ENCODE measurements at regions not wholly inside any gene's neighbourhood (a gene's known extent, or its start where the extent isn't known, plus 50 kb on each side); places are given as distances from the start of the nearest gene placed in this dataset.

- no peaks in the 10 kb centered on the region for H3K27me3 ChIP-seq (replicated peaks in 1 of 4; ENCODE audit: control insufficient read depth in 3 of 4, extremely low read depth in 1 of 4, insufficient read depth in 3 of 4, low read length in 3 of 4)
- no peaks in the 10 kb centered on the region for H3K23me2 ChIP-seq (ENCODE audit: low read depth, low read length)
- H3K23ac ChIP-seq (ENCODE audit: insufficient read length) = no peak overlapping the region
- no peak overlapping the region for H3K4me3 ChIP-seq (ENCODE audit: extremely low read depth in 1 of 4, insufficient read depth in 2 of 4, low read depth in 3 of 4, low read length in 4 of 4)
- no peak overlapping the region for H2BK15ac ChIP-seq (ENCODE audit: low read length)
- no peak overlapping the region for H3K9ac ChIP-seq (replicated peaks in 1 of 4; ENCODE audit: extremely low read depth in 1 of 4, low read depth in 3 of 4, low read length in 3 of 4)
- no peak overlapping the region for H3K18ac ChIP-seq (ENCODE audit: extremely low read depth, low read length)
- DNase-seq (ENCODE audit: low read depth in 1 of 2, low spot score in 2 of 2) = no peak
- TF ChIP-seq CTBP2 (IDR thresholded peaks at IDR 0.05; ENCODE audit: borderline replicate concordance, insufficient read depth, insufficient read length, low read length) (no peak), KDM5A (IDR thresholded peaks at IDR 0.05; ENCODE audit: low read length) (no peak), POLR2A (IDR thresholded peaks at IDR 0.05; ENCODE audit: control extremely low read depth in 1 of 2, low read depth in 2 of 2, low read length in 2 of 2) (no peak), EGR1 (IDR thresholded peaks at IDR 0.05; ENCODE audit: borderline replicate concordance, low read depth, low read length) (no peak), CEBPB (IDR thresholded peaks at IDR 0.05; ENCODE audit: low read depth, low read length) (no peak)
- no peak overlapping the region for H2BK5ac ChIP-seq (ENCODE audit: low read depth, low read length)
- no peak overlapping the region for H4K91ac ChIP-seq (replicated peaks; ENCODE audit: insufficient read length, low read length)
- H4K5ac ChIP-seq (ENCODE audit: insufficient read length, low read depth, low read length) = no peak overlapping the region
- H2AK5ac ChIP-seq (ENCODE audit: low read depth, low read length) = no peak overlapping the region
- no peak overlapping the region for H3K27ac ChIP-seq (ENCODE audit: low read depth, low read length)
- peaks cover 0 to 10% (median 5%) of the 10 kb centered on the region in 4 experiments; a peak in 4 of 8 replicates for H3K36me3 ChIP-seq (ENCODE audit: control insufficient read depth in 2 of 4, insufficient read depth in 4 of 4, low read length in 3 of 4)
- H3K56ac ChIP-seq (replicated peaks; ENCODE audit: insufficient read length, low read depth, low read length) = no peak overlapping the region
- no peak overlapping the region for H2AFZ ChIP-seq (ENCODE audit: low read length)
- peaks cover 0 to 41% of the 10 kb centered on the region in 2 experiments; a peak in 3 of 4 replicates for H3K79me2 ChIP-seq (ENCODE audit: control insufficient read depth in 1 of 2, insufficient read depth in 2 of 2, low read length in 2 of 2)
- ChIA-PET POLR2A (ENCODE audit: partially characterized antibody) (interaction anchor here (1.0 kb wide), 1 partner anchor 45 kb away, joined by 3 read pairs; no protein-coding TSS in a partner anchor), CTCF (ENCODE audit: partially characterized antibody) (interaction anchor here (0.7 to 4.7 kb wide), 6 partner anchors 10 to 63 kb away, joined by 3 to 27 read pairs (median 8); a partner anchor contains a TSS)
- no peaks in the 10 kb centered on the region for H3K4me1 ChIP-seq (replicated peaks in 1 of 4; ENCODE audit: control insufficient read depth in 3 of 4, insufficient read depth in 4 of 4, low read length in 3 of 4)
- no peaks in the 10 kb centered on the region for H3K9me3 ChIP-seq (ENCODE audit: insufficient read depth in 2 of 2, low read depth in 1 of 2, low read length in 1 of 2)
- peaks cover 0 to 4% of the 10 kb centered on the region in 2 experiments for H4K20me1 ChIP-seq (replicated peaks in 1 of 2; ENCODE audit: control insufficient read depth in 1 of 2, insufficient read depth in 2 of 2, low read length in 2 of 2)
- H2BK20ac ChIP-seq (ENCODE audit: low read length) = no peak overlapping the region
- H2BK120ac ChIP-seq (replicated peaks; ENCODE audit: low read depth, low read length) = no peak overlapping the region
- no peak overlapping the region for H3K14ac ChIP-seq (ENCODE audit: insufficient read length)
- H3K4me2 ChIP-seq (ENCODE audit: insufficient read depth in 1 of 2, low read depth in 2 of 2, low read length in 2 of 2) = no peak overlapping the region
- no peak overlapping the region for H4K8ac ChIP-seq (ENCODE audit: extremely low read depth, insufficient read depth, low read length)
- no peak overlapping the region for H3K4ac ChIP-seq (replicated peaks; ENCODE audit: insufficient read length, low read depth, low read length)
- no peak for FAIRE-seq
- peaks cover 2% of the 10 kb centered on the region; the same call in 1 of the 2 replicates for H3K79me1 ChIP-seq (ENCODE audit: low read depth, low read length)
- 85% methylated on average over 1 of the region's 1 CpG; no CpG with 5 or more reads in 1 of the 2 experiments for WGBS, 2 experiments (ENCODE audit: extremely low coverage in 1 of 2, insufficient coverage in 1 of 2, insufficient read length in 1 of 2, insufficient replicate concordance in 2 of 2, low coverage in 1 of 2, low lambda C conversion rate in 2 of 2, missing lambda C conversion rate in 1 of 2)
- no peak overlapping the region for H2BK12ac ChIP-seq (ENCODE audit: low read depth, low read length)
Observed at GRCh38 chr18:46211816-46212215, 107.6 kb downstream of the HAUS1 start.

Measured in H1 (cell line).